IMR-90 (cell line): ENCODE measurements at regions not wholly inside any gene's neighbourhood (a gene's known extent, or its start where the extent isn't known, plus 50 kb on each side); places are given as distances from the start of the nearest gene placed in this dataset.
A peak's percentile ranks its signal among the peaks of the same experiment; 100 is the strongest.

Source experiments
- ATAC-seq: fragments of 200-7000 bp; cut with Tn5 transposase; 2 replicates; pipeline ENCODE4 v1.9.1; 2020; ENCODE audit warnings: low read depth, mild to moderate bottlenecking, moderate library complexity
- BruUV-seq: library from RNA; stranded (reverse); fragments of 400-500 nt; replicated peaks from 2 replicates; lab custom pipeline; 2021; lab: Mats Ljungman, UMichigan
- CTCF ChIA-PET: fragments of 300-600 bp; formaldehyde crosslinking; extraction: SDS; loops from one replicate; lab custom pipeline; 2021; ENCODE audit warnings: antibody characterized with exemption; lab: Yijun Ruan, JAX
- POLR2A ChIA-PET: fragments of 300-600 bp; sonication (Branson Sonifier 250); formaldehyde crosslinking; loops from one replicate; lab custom pipeline; 2022; ENCODE audit warnings: antibody characterized with exemption; ENCODE audit not compliant: unreplicated experiment; lab: Charles Lee
- DNase-seq: peaks from one replicate; pipeline ENCODE4 v3.0.0; 2013
- H2AFZ ChIP-seq: replicated peaks from 2 replicates; pipeline ENCODE3; 2013; ENCODE audit warnings: low read length, mild to moderate bottlenecking; ENCODE audit not compliant: poor library complexity
- H2AK5ac ChIP-seq: 2 replicates; pipeline ENCODE4 v1.6.1; 2013; ENCODE audit warnings: low read depth, low read length, inconsistent platforms
- H2AK9ac ChIP-seq: replicated peaks from 2 replicates; pipeline ENCODE3; 2013; ENCODE audit warnings: mild to moderate bottlenecking, low read depth, low read length, moderate library complexity; ENCODE audit not compliant: poor library complexity
- H2BK120ac ChIP-seq: 2 replicates; pipeline ENCODE4 v1.6.1; 2013; ENCODE audit warnings: low read depth, low read length, inconsistent platforms
- H2BK15ac ChIP-seq: 3 replicates; pipeline ENCODE4 v1.6.1; 2013; ENCODE audit warnings: low read depth, low read length, inconsistent platforms
- H2BK20ac ChIP-seq: 2 replicates; pipeline ENCODE4 v1.6.1; 2013; ENCODE audit warnings: low read depth, mild to moderate bottlenecking, inconsistent platforms, low read length, moderate library complexity
- H2BK5ac ChIP-seq: 2 replicates; pipeline ENCODE4 v1.6.1; 2013; ENCODE audit warnings: mild to moderate bottlenecking, low read depth, low read length, inconsistent platforms; ENCODE audit not compliant: poor library complexity, severe bottlenecking
- H3K14ac ChIP-seq: replicated peaks from 2 replicates; pipeline ENCODE4 v1.6.1; 2013; ENCODE audit warnings: low read depth, low read length, inconsistent platforms
- H3K18ac ChIP-seq: 2 replicates; pipeline ENCODE4 v1.6.1; 2013; ENCODE audit warnings: low read depth, low read length, control low read depth
- H3K23ac ChIP-seq: 2 replicates; pipeline ENCODE4 v1.6.1; 2013; ENCODE audit warnings: low read depth, low read length, inconsistent platforms
- H3K27ac ChIP-seq: 2 replicates; pipeline ENCODE4 v1.5.1; 2013; ENCODE audit warnings: mild to moderate bottlenecking, control low read depth, low read length; ENCODE audit not compliant: insufficient read depth
- H3K27me3 ChIP-seq: 2 replicates; pipeline ENCODE4 v1.6.1; 2013; ENCODE audit warnings: low read length; ENCODE audit not compliant: control insufficient read depth, insufficient read depth
- H3K36me3 ChIP-seq: 2 replicates; pipeline ENCODE4 v1.6.1; 2013; ENCODE audit warnings: low read length, mixed read lengths; ENCODE audit not compliant: control insufficient read depth, insufficient read depth
- H3K4ac ChIP-seq: 2 replicates; pipeline ENCODE4 v1.6.1; 2013; ENCODE audit warnings: low read depth, low read length, inconsistent platforms
- H3K4me1 ChIP-seq: 2 replicates; pipeline ENCODE4 v1.6.1; 2013; ENCODE audit warnings: low read length, mixed read lengths; ENCODE audit not compliant: control insufficient read depth, insufficient read depth
- H3K4me2 ChIP-seq: 2 replicates; pipeline ENCODE4 v1.6.1; 2013; ENCODE audit warnings: low read depth, mild to moderate bottlenecking, control low read depth, low read length, moderate library complexity
- H3K4me3 ChIP-seq: 2 replicates; pipeline ENCODE4 v1.5.1; 2013; ENCODE audit warnings: low read depth, mild to moderate bottlenecking, control low read depth, low read length, moderate library complexity; ENCODE audit not compliant: insufficient read depth
- H3K56ac ChIP-seq: 2 replicates; pipeline ENCODE4 v1.6.1; 2013; ENCODE audit warnings: low read length, inconsistent platforms; ENCODE audit not compliant: insufficient read depth; ENCODE audit errors: extremely low read depth
- H3K79me1 ChIP-seq, 2 experiments: 2 replicates each; pipeline ENCODE4 v1.6.1; 2013; ENCODE audit warnings: low read length in 2 of 2, inconsistent platforms in 1 of 2, low read depth in 1 of 2
- H3K9ac ChIP-seq: 2 replicates; pipeline ENCODE4 v1.6.1; 2013; ENCODE audit warnings: low read depth, low read length, control low read depth
- H3K9me1 ChIP-seq: 2 replicates; pipeline ENCODE4 v1.6.1; 2013; ENCODE audit warnings: low read length, inconsistent platforms; ENCODE audit not compliant: insufficient read depth
- H3K9me3 ChIP-seq: 2 replicates; pipeline ENCODE4 v1.6.1; 2013; ENCODE audit warnings: low read length; ENCODE audit not compliant: control insufficient read depth, insufficient read depth
- H4K20me1 ChIP-seq: 2 replicates; pipeline ENCODE4 v1.6.1; 2013; ENCODE audit warnings: low read length, inconsistent platforms; ENCODE audit not compliant: insufficient read depth
- H4K5ac ChIP-seq: 2 replicates; pipeline ENCODE4 v1.6.1; 2013; ENCODE audit warnings: mild to moderate bottlenecking, low read depth, low read length, control low read depth
- H4K8ac ChIP-seq, 2 experiments: 2 replicates each; pipeline ENCODE4 v1.6.1; 2013; ENCODE audit warnings: low read depth in 2 of 2, low read length in 2 of 2, control low read depth in 1 of 2, inconsistent platforms in 1 of 2
- H4K91ac ChIP-seq: 2 replicates; pipeline ENCODE4 v1.6.1; 2013; ENCODE audit warnings: low read depth, low read length, inconsistent platforms; ENCODE audit not compliant: insufficient read depth
- BHLHE40 ChIP-seq: fragments of 150-350 bp; IDR thresholded peaks from 2 replicates; pipeline ENCODE4 v1.6.1; 2016; ENCODE audit warnings: mild to moderate bottlenecking, low read depth, low read length
- CEBPB ChIP-seq: IDR thresholded peaks from 2 replicates; pipeline ENCODE4 v1.6.1; 2012; ENCODE audit warnings: low read depth, low read length, improper control_type of control experiment
- CTCF ChIP-seq: conservative IDR thresholded peaks from 2 replicates; pipeline ENCODE4 v1.5.1; 2012; ENCODE audit warnings: mild to moderate bottlenecking, low read depth, low read length, improper control_type of control experiment
- FOS ChIP-seq: fragments of 150-350 bp; IDR thresholded peaks from 2 replicates; pipeline ENCODE4 v1.6.1; 2016; ENCODE audit warnings: low read depth, low read length
- MAZ ChIP-seq: IDR thresholded peaks from 2 replicates; pipeline ENCODE4 v1.6.1; 2012; ENCODE audit warnings: low read depth, mild to moderate bottlenecking, low read length, improper control_type of control experiment, moderate library complexity, borderline replicate concordance
- MXI1 ChIP-seq: IDR thresholded peaks from 2 replicates; pipeline ENCODE4 v1.6.1; 2012; ENCODE audit warnings: low read depth, mild to moderate bottlenecking, low read length, moderate library complexity, borderline replicate concordance
- NFE2L2 ChIP-seq: fragments of 150-350 bp; IDR thresholded peaks from 2 replicates; pipeline ENCODE4 v1.6.1; 2016; ENCODE audit warnings: low read depth, mild to moderate bottlenecking, low read length
- RFX5 ChIP-seq: IDR thresholded peaks from 2 replicates; pipeline ENCODE4 v1.8.0; 2012; ENCODE audit warnings: low read depth, mild to moderate bottlenecking, low read length, moderate library complexity
- USF2 ChIP-seq: fragments of 150-350 bp; IDR thresholded peaks from 2 replicates; pipeline ENCODE4 v1.6.1; 2017; ENCODE audit warnings: mild to moderate bottlenecking, antibody characterized with exemption, low read length, low read depth
- WGBS, 2 experiments: methylation state at CpG; one replicate each; pipeline versions ENCODE4 v1.1.5 to v1.1.7; 2013; ENCODE audit warnings: missing lambda C conversion rate in 2 of 2; ENCODE audit not compliant: insufficient read length in 1 of 2; ENCODE audit errors: extremely low coverage in 2 of 2; 5-methylcytosine and 5-hydroxymethylcytosine counted together
- dilution Hi-C: fragments of 300-500 bp; cut with HindIII; formaldehyde crosslinking; loops from one replicate; pipeline ENCODE4 v1.14.3; 2018; ENCODE audit warnings: low sequenced_read_pairs; ENCODE audit not compliant: unreplicated experiment
- in situ Hi-C: fragments of 300-500 bp; cut with MboI; formaldehyde crosslinking; loops from 3 replicates; pipeline ENCODE4 v1.14.3; 2019; ENCODE audit warnings: low sequenced_read_pairs, inconsistent platforms, mixed read lengths
- intact Hi-C: fragments of 100-400 bp; cut with micrococcal nuclease; formaldehyde crosslinking; loops from 2 replicates; pipeline ENCODE4 v1.10.0; 2022

- in situ Hi-C loops, result no loop called here
- ATAC-seq (no peak), DNase-seq (no peak)
- Histone ChIP-seq H2AK9ac (no peak overlapping the region), H3K9ac (no peak overlapping the region), H3K9me3 (no peaks in the 10 kb centered on the region), H3K36me3 (no peaks in the 10 kb centered on the region), H3K4ac (no peak overlapping the region), H4K91ac (no peak overlapping the region), H2BK120ac (no peak overlapping the region), H3K9me1 (no peaks in the 10 kb centered on the region), H3K27me3 (no peaks in the 10 kb centered on the region), H4K5ac (no peak overlapping the region), H3K4me3 (no peak overlapping the region), H3K14ac (no peak overlapping the region), H4K20me1 (no peaks in the 10 kb centered on the region), H2BK20ac (no peak overlapping the region), H2BK5ac (no peak overlapping the region), H2AK5ac (no peak overlapping the region), H2BK15ac (no peak overlapping the region), H3K4me2 (no peak overlapping the region), H4K8ac (no peak overlapping the region), H3K18ac (no peak overlapping the region), H3K27ac (no peak overlapping the region), H3K79me1 (no peaks in the 10 kb centered on the region), H3K4me1 (no peaks in the 10 kb centered on the region), H2AFZ (no peak overlapping the region), H3K23ac (no peak overlapping the region), H3K56ac (no peak overlapping the region)
- WGBS, 2 experiments, result 14% methylated on average over 1 of the region's 5 CpGs; no CpG with 5 or more reads in 1 of the 2 experiments
- dilution Hi-C loops, result no loop called here
- TF ChIP-seq BHLHE40, result no peak
- TF ChIP-seq MXI1, result no peak
- no peak for TF ChIP-seq MAZ
- TF ChIP-seq CEBPB, result no peak
- TF ChIP-seq NFE2L2, result no peak
- TF ChIP-seq RFX5, result no peak
- TF ChIP-seq FOS, result no peak
- TF ChIP-seq CTCF, result 0 out of 2 replicates have a peak, but pooled peaks have one; percentile 19
- no peak for TF ChIP-seq USF2
- ChIA-PET CTCF (no interaction called here), POLR2A (no interaction called here)
- intact Hi-C loops, result no loop called here
- no TSS peak for BruUV-seq
Measured at GRCh38 chr4:175953960-175954521, 111.6 kb upstream of the WDR17 start.
